WI38 (cell line): ENCODE measurements at regions not wholly inside any gene's neighbourhood (a gene's known extent, or its start where the extent isn't known, plus 50 kb on each side); places are given as distances from the start of the nearest gene placed in this dataset.

Experiments used
- H3K4me3 ChIP-seq: 2 replicates; pipeline ENCODE4 v1.5.1; 2011; ENCODE audit warnings: low read depth, mild to moderate bottlenecking, control low read depth, low read length
- CTCF ChIP-seq: IDR thresholded peaks from 2 replicates; pipeline ENCODE4 v1.5.1; 2012; ENCODE audit warnings: low read depth, mild to moderate bottlenecking, control low read depth, low read length

- no peak for TF ChIP-seq CTCF
Measured at GRCh38 chr15:81755626-81756025, 290.2 kb downstream of the MEX3B start.

GRCh38 chr15:81754078-81754477 is 291.7 kb downstream of the MEX3B start:
- H3K4me3 ChIP-seq = no peak overlapping the region
- TF ChIP-seq CTCF = no peak

More at GRCh38 chr15:81755626-81756025, 290.2 kb downstream of the MEX3B start:
- no peak overlapping the region for H3K4me3 ChIP-seq

- H3K4me3 ChIP-seq = no peak overlapping the region
- no peak for TF ChIP-seq CTCF
Measured at GRCh38 chr15:81752974-81753373, 292.8 kb downstream of the MEX3B start.

DNA sequence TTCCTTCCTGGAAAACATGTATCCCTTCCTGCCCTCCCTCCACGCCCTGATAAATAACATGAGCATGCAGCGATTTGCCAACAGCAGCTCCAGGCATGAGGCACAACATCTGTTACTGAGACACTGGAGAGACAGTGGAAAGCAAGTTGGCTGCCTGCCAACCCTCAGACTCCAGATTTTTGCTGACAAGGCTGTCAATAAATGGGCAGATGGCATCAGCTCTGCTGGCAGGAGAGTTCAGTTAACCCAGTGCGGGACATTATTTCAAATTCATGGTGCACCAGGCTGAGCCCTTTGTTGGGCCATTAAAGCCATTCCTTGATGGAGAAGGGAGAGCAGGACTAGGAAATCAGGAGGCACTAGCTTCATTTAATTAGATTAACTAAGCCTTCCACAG is 293.3 kb downstream of the MEX3B start:
- TF ChIP-seq CTCF = no peak
- H3K4me3 ChIP-seq = no peak overlapping the region

GRCh38 chr15:81751816-81752545 is 293.8 kb downstream of the MEX3B start:
- H3K4me3 ChIP-seq = no peak overlapping the region
- TF ChIP-seq CTCF = no peak

DNA sequence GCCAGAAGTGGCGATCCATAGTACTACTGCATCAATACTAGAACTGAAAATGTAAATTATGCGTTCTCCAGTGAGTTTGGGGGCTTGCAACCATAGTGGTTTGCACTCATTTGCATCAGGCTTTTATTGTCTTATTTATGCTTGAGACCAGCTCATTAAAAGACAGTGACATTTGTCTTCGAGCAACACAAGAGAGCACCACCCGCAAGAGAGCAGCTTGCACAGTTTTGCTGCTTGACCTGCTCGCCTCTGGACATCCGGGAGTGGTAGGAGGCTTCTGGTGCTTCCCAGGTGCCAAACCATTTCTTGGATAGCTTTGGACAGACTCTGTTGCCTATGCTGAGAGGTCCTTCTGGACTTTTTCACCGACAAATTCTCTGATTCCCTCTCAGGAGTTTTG is 294.6 kb downstream of the MEX3B start:
- no peak overlapping the region for H3K4me3 ChIP-seq
- no peak for TF ChIP-seq CTCF

- TF ChIP-seq CTCF = no peak
- H3K4me3 ChIP-seq = no peak overlapping the region
Measured at GRCh38 chr15:81749716-81750375, 296.0 kb downstream of the MEX3B start.
